ENCODE measurements at regions not wholly inside any gene's neighbourhood (a gene's known extent, or its start where the extent isn't known, plus 50 kb on each side); places are given as distances from the start of the nearest gene placed in this dataset.

- Histone ChIP-seq H2AFZ (ENCODE audit: low read depth, low read length) (no peak overlapping the region), H3K27ac (ENCODE audit: low read depth, low read length) (peak overlapping the region; percentile 73), H3K4me2 (ENCODE audit: low read length) (peak overlapping the region; percentile 22), H3K27me3 (ENCODE audit: insufficient read depth, low read length) (no peaks in the 10 kb centered on the region), H3K36me3 (ENCODE audit: insufficient read depth, low read length) (no peaks in the 10 kb centered on the region), H3K9ac (ENCODE audit: low read length) (peak overlapping the region; percentile 9), H3K79me2 (ENCODE audit: insufficient read depth, low read length) (no peaks in the 10 kb centered on the region), H3K4me1 (ENCODE audit: insufficient read depth, low read length) (peaks cover 37% of the 10 kb centered on the region), H3K9me3 (ENCODE audit: insufficient read depth, low read depth, low read length) (no peaks in the 10 kb centered on the region), H4K20me1 (ENCODE audit: insufficient read depth, low read length) (no peaks in the 10 kb centered on the region), H3K4me3 (ENCODE audit: insufficient read depth, low read depth, low read length) (no peak overlapping the region)
- no peaks in the 10 kb centered on the region for H3K36me3 Mint-ChIP-seq (ENCODE audit: low read depth, unreplicated experiment)
- no peak overlapping the region for H3K27ac Mint-ChIP-seq (ENCODE audit: unreplicated experiment)
- H3K4me3 Mint-ChIP-seq (ENCODE audit: unreplicated experiment) = no peak overlapping the region
- H3K27me3 Mint-ChIP-seq (ENCODE audit: low read depth, unreplicated experiment) = no peaks in the 10 kb centered on the region
- FAIRE-seq = peak; percentile 5
- DNase-seq (ENCODE audit: low read depth) = peak; percentile 91
- H3K4me1 Mint-ChIP-seq (ENCODE audit: low read depth, unreplicated experiment) = peaks cover 39% of the 10 kb centered on the region
- no peaks in the 10 kb centered on the region for H3K9me3 Mint-ChIP-seq (ENCODE audit: unreplicated experiment)
- TF ChIP-seq EZH2 (IDR thresholded peaks at IDR 0.05; ENCODE audit: insufficient read depth, low read length) = no peak
- TF ChIP-seq CTCF (IDR thresholded peaks at IDR 0.05; ENCODE audit: insufficient read depth, low read depth, low read length) = no peak
These were observed 695.3 kb downstream of the KCNA4 start for GRCh38 chr11:29321293-29322132.

DNA sequence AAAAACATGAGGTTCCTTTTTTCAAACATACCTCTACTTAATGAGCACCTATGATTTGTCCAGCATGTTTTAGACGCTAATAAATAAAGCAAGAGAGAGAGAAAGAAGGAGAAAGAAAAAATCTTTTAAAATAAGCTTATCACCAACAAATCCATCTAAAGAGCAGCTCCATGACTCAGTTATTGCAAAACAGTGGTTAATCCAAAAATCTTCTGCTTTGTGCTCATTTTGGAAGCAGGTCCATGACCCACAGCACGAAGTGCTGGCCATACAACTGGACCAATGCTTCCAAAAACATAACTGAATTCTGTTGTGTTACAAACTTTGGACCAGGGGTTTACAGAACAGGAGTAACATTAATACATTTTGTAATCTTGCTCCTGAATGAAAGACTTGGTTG lies 696.6 kb downstream of the KCNA4 start:
- Mint-ChIP-seq H3K27me3 (ENCODE audit: low read depth, unreplicated experiment) (no peaks in the 10 kb centered on the region), H3K4me3 (ENCODE audit: unreplicated experiment) (no peak overlapping the region), H3K4me1 (ENCODE audit: low read depth, unreplicated experiment) (peaks cover 50% of the 10 kb centered on the region), H3K36me3 (ENCODE audit: low read depth, unreplicated experiment) (no peaks in the 10 kb centered on the region), H3K27ac (ENCODE audit: unreplicated experiment) (no peak overlapping the region), H3K9me3 (ENCODE audit: unreplicated experiment) (no peaks in the 10 kb centered on the region)
- no peak overlapping the region for H3K27ac ChIP-seq (ENCODE audit: low read depth, low read length)
- H3K9me3 ChIP-seq (ENCODE audit: insufficient read depth, low read depth, low read length) = no peaks in the 10 kb centered on the region
- H3K4me2 ChIP-seq (ENCODE audit: low read length) = no peak overlapping the region
- TF ChIP-seq EZH2 (IDR thresholded peaks at IDR 0.05; ENCODE audit: insufficient read depth, low read length) (no peak), CTCF (IDR thresholded peaks at IDR 0.05; ENCODE audit: insufficient read depth, low read depth, low read length) (no peak)
- H3K27me3 ChIP-seq (ENCODE audit: insufficient read depth, low read length) = no peaks in the 10 kb centered on the region
- no peaks in the 10 kb centered on the region for H3K79me2 ChIP-seq (ENCODE audit: insufficient read depth, low read length)
- no peaks in the 10 kb centered on the region for H4K20me1 ChIP-seq (ENCODE audit: insufficient read depth, low read length)
- no peak overlapping the region for H3K4me3 ChIP-seq (ENCODE audit: insufficient read depth, low read depth, low read length)
- H3K4me1 ChIP-seq (ENCODE audit: insufficient read depth, low read length) = peaks cover 42% of the 10 kb centered on the region
- no peak overlapping the region for H3K9ac ChIP-seq (ENCODE audit: low read length)
- FAIRE-seq = no peak
- H2AFZ ChIP-seq (ENCODE audit: low read depth, low read length) = no peak overlapping the region
- H3K36me3 ChIP-seq (ENCODE audit: insufficient read depth, low read length) = no peaks in the 10 kb centered on the region
- no peak for DNase-seq (ENCODE audit: low read depth)

- TF ChIP-seq EZH2 (IDR thresholded peaks at IDR 0.05; ENCODE audit: insufficient read depth, low read length) (no peak), CTCF (IDR thresholded peaks at IDR 0.05; ENCODE audit: insufficient read depth, low read depth, low read length) (no peak)
- H3K27ac Mint-ChIP-seq (ENCODE audit: unreplicated experiment) = no peak overlapping the region
- no peaks in the 10 kb centered on the region for H3K9me3 Mint-ChIP-seq (ENCODE audit: unreplicated experiment)
These were observed 697.6 kb downstream of the KCNA4 start for GRCh38 chr11:29319210-29319609.

More at GRCh38 chr11:29319210-29319609, 697.6 kb downstream of the KCNA4 start:
- peak; percentile 86 for DNase-seq (ENCODE audit: low read depth)
- Histone ChIP-seq H3K4me3 (ENCODE audit: insufficient read depth, low read depth, low read length) (no peak overlapping the region), H2AFZ (ENCODE audit: low read depth, low read length) (no peak overlapping the region), H3K9ac (ENCODE audit: low read length) (no peak overlapping the region), H3K27me3 (ENCODE audit: insufficient read depth, low read length) (no peaks in the 10 kb centered on the region), H3K4me2 (ENCODE audit: low read length) (no peak overlapping the region), H4K20me1 (ENCODE audit: insufficient read depth, low read length) (no peaks in the 10 kb centered on the region), H3K9me3 (ENCODE audit: insufficient read depth, low read depth, low read length) (no peaks in the 10 kb centered on the region), H3K27ac (ENCODE audit: low read depth, low read length) (no peak overlapping the region), H3K4me1 (ENCODE audit: insufficient read depth, low read length) (peaks cover 42% of the 10 kb centered on the region), H3K36me3 (ENCODE audit: insufficient read depth, low read length) (no peaks in the 10 kb centered on the region), H3K79me2 (ENCODE audit: insufficient read depth, low read length) (no peaks in the 10 kb centered on the region)
- H3K36me3 Mint-ChIP-seq (ENCODE audit: low read depth, unreplicated experiment) = no peaks in the 10 kb centered on the region
- peak; percentile 64 for FAIRE-seq
- H3K4me3 Mint-ChIP-seq (ENCODE audit: unreplicated experiment) = no peak overlapping the region
- H3K4me1 Mint-ChIP-seq (ENCODE audit: low read depth, unreplicated experiment) = peaks cover 56% of the 10 kb centered on the region
- H3K27me3 Mint-ChIP-seq (ENCODE audit: low read depth, unreplicated experiment) = no peaks in the 10 kb centered on the region
